MCF 10A (cell line): ENCODE measurements at regions not wholly inside any gene's neighbourhood (a gene's known extent, or its start where the extent isn't known, plus 50 kb on each side); places are given as distances from the start of the nearest gene placed in this dataset.
"Not testable (repeated sequence)": the region's sequence is repeated elsewhere in the genome, so short reads cannot be mapped to it uniquely, and the experiment has no call there.

Experiments
- BruUV-seq: library from RNA; stranded (reverse); fragments of 400-500 nt; replicated peaks from 2 replicates; lab custom pipeline; 2021; lab: Mats Ljungman, UMichigan
- CTCF ChIA-PET: fragments of 300-600 bp; sonication (Branson Sonifier 250); formaldehyde crosslinking; extraction: SDS; loops from one replicate; lab custom pipeline; 2021; ENCODE audit warnings: antibody characterized with exemption, inconsistent platforms; lab: Yijun Ruan, JAX
- POLR2A ChIA-PET: fragments of 300-600, 350-650 bp; sonication (Branson Sonifier 250); formaldehyde crosslinking; extraction: SDS; loops from one replicate; lab custom pipeline; 2020; ENCODE audit warnings: antibody characterized with exemption, inconsistent platforms; lab: Yijun Ruan, JAX
- DNase-seq: peaks from one replicate; pipeline ENCODE4 v3.0.0-alpha.2; 2018; ENCODE audit not compliant: unreplicated experiment
- H3K27ac Mint-ChIP-seq: one replicate; pipeline ENCODE4 v1.8.0; 2022; ENCODE audit warnings: mild to moderate bottlenecking, low read depth, mixed read lengths; ENCODE audit not compliant: unreplicated experiment
- H3K27me3 Mint-ChIP-seq: one replicate; pipeline ENCODE4 v1.8.0; 2022; ENCODE audit warnings: mixed read lengths; ENCODE audit not compliant: insufficient read depth, unreplicated experiment
- H3K36me3 Mint-ChIP-seq: one replicate; pipeline ENCODE4 v1.8.0; 2022; ENCODE audit warnings: mild to moderate bottlenecking, moderate library complexity, mixed read lengths; ENCODE audit not compliant: insufficient read depth, unreplicated experiment
- H3K4me1 Mint-ChIP-seq: one replicate; pipeline ENCODE4 v1.8.0; 2022; ENCODE audit warnings: mixed read lengths; ENCODE audit not compliant: insufficient read depth, unreplicated experiment
- H3K4me3 Mint-ChIP-seq: one replicate; pipeline ENCODE4 v1.8.0; 2022; ENCODE audit warnings: mild to moderate bottlenecking, moderate library complexity, mixed read lengths; ENCODE audit not compliant: unreplicated experiment
- H3K9me3 Mint-ChIP-seq: one replicate; pipeline ENCODE4 v1.8.0; 2022; ENCODE audit warnings: mixed read lengths; ENCODE audit not compliant: unreplicated experiment
- intact Hi-C: fragments of 100-400 bp; cut with micrococcal nuclease; formaldehyde crosslinking; loops from 2 replicates; pipeline ENCODE4 v1.14.1; 2022
- TF ChIP-seq, protein P1 (sequence below): fragments of 200-600 bp; IDR thresholded peaks from one replicate; pipeline ENCODE4 v1.8.0; 2022; ENCODE audit warnings: antibody characterized with exemption, mild to moderate bottlenecking; ENCODE audit not compliant: unreplicated experiment

GRCh38 chr21:33967086-33967571 lies 51.5 kb upstream of the ATP5PO start:
- BruUV-seq: no TSS peak
- H3K4me1 Mint-ChIP-seq: peaks cover 24% of the 10 kb centered on the region
- CTCF ChIA-PET: interaction anchor here (0.6 to 3.2 kb wide), 2 partner anchors 13 to 43 kb away, joined by 3 to 14 read pairs; no protein-coding TSS in a partner anchor

GRCh38 chr21:33966324-33966949 lies 50.8 kb upstream of the ATP5PO start:
- no peaks in the 10 kb centered on the region for H3K27me3 Mint-ChIP-seq
- intact Hi-C loops: no loop called here
- ChIA-PET CTCF (interaction anchor here (0.6 to 3.2 kb wide), 2 partner anchors 12 to 42 kb away, joined by 3 to 14 read pairs; no protein-coding TSS in a partner anchor), POLR2A (interaction anchor here (0.7 to 1.0 kb wide), 2 partner anchors 9 to 20 kb away, joined by 4 to 6 read pairs; no protein-coding TSS in a partner anchor)
- H3K4me1 Mint-ChIP-seq: peaks cover 18% of the 10 kb centered on the region
- no peak for DNase-seq
- TF ChIP-seq, protein P1, sequence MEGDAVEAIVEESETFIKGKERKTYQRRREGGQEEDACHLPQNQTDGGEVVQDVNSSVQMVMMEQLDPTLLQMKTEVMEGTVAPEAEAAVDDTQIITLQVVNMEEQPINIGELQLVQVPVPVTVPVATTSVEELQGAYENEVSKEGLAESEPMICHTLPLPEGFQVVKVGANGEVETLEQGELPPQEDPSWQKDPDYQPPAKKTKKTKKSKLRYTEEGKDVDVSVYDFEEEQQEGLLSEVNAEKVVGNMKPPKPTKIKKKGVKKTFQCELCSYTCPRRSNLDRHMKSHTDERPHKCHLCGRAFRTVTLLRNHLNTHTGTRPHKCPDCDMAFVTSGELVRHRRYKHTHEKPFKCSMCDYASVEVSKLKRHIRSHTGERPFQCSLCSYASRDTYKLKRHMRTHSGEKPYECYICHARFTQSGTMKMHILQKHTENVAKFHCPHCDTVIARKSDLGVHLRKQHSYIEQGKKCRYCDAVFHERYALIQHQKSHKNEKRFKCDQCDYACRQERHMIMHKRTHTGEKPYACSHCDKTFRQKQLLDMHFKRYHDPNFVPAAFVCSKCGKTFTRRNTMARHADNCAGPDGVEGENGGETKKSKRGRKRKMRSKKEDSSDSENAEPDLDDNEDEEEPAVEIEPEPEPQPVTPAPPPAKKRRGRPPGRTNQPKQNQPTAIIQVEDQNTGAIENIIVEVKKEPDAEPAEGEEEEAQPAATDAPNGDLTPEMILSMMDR: no peak
- H3K9me3 Mint-ChIP-seq: peaks cover 9% of the 10 kb centered on the region
- H3K4me3 Mint-ChIP-seq: no peak overlapping the region
- H3K36me3 Mint-ChIP-seq: no peaks in the 10 kb centered on the region
- no peak overlapping the region for H3K27ac Mint-ChIP-seq
- no TSS peak for BruUV-seq

More at GRCh38 chr21:33967086-33967571, 51.5 kb upstream of the ATP5PO start:
- TF ChIP-seq, protein P1: no peak
- H3K4me3 Mint-ChIP-seq: no peak overlapping the region
- intact Hi-C loops: no loop called here
- DNase-seq: no peak
- no peak overlapping the region for H3K27ac Mint-ChIP-seq
- H3K27me3 Mint-ChIP-seq: no peaks in the 10 kb centered on the region
- POLR2A ChIA-PET: interaction anchor here (0.7 kb wide), 1 partner anchor 20 kb away, joined by 3 read pairs; no protein-coding TSS in a partner anchor
- H3K36me3 Mint-ChIP-seq: no peaks in the 10 kb centered on the region
- H3K9me3 Mint-ChIP-seq: peaks cover 9% of the 10 kb centered on the region

DNA sequence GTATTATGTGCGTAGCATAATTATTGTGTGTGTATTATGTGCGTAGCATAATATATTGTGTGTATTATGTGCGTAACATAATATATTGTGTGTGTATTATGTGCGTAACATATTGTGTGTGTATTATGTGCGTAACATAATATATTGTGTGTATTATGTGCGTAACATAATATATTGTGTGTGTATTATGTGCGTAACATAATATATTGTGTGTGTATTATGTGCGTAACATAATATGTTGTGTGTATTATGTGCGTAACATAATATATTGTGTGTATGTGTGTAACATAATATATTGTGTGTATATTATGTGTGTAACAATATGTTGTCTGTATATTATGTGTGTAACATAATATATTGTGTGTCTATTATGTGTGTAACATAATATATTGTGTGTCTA lies 50.1 kb upstream of the ATP5PO start:
- intact Hi-C loops, DNase-seq, CTCF ChIA-PET, H3K36me3 Mint-ChIP-seq, H3K9me3 Mint-ChIP-seq, H3K27me3 Mint-ChIP-seq, H3K4me3 Mint-ChIP-seq, BruUV-seq, H3K27ac Mint-ChIP-seq: not testable (repeated sequence)
- POLR2A ChIA-PET: interaction anchor here (0.7 to 1.0 kb wide), 2 partner anchors 10 to 19 kb away, joined by 4 to 6 read pairs; no protein-coding TSS in a partner anchor
- H3K4me1 Mint-ChIP-seq: peaks cover 14% of the 10 kb centered on the region
